Endothelial cell (in vitro differentiated cells): ENCODE measurements at regions not wholly inside any gene's neighbourhood (a gene's known extent, or its start where the extent isn't known, plus 50 kb on each side); places are given as distances from the start of the nearest gene placed in this dataset.

Experiments used
- DNase-seq: peaks from one replicate; pipeline ENCODE4 v3.0.0; 2021; ENCODE audit warnings: low spot score
- H3K27ac Mint-ChIP-seq: one replicate; pipeline ENCODE4 v1.8.0; 2021; ENCODE audit warnings: mixed read lengths, inconsistent platforms; ENCODE audit not compliant: unreplicated experiment
- H3K27me3 Mint-ChIP-seq: one replicate; pipeline ENCODE4 v1.8.0; 2021; ENCODE audit warnings: mild to moderate bottlenecking, moderate library complexity, mixed read lengths, inconsistent platforms; ENCODE audit not compliant: unreplicated experiment
- H3K36me3 Mint-ChIP-seq: one replicate; pipeline ENCODE4 v1.8.0; 2021; ENCODE audit warnings: mild to moderate bottlenecking, low read depth, mixed read lengths, inconsistent platforms; ENCODE audit not compliant: unreplicated experiment
- H3K4me1 Mint-ChIP-seq: one replicate; pipeline ENCODE4 v1.8.0; 2021; ENCODE audit warnings: mild to moderate bottlenecking, mixed read lengths, inconsistent platforms; ENCODE audit not compliant: unreplicated experiment
- H3K4me3 Mint-ChIP-seq: one replicate; pipeline ENCODE4 v1.8.0; 2021; ENCODE audit warnings: mild to moderate bottlenecking, mixed read lengths, inconsistent platforms; ENCODE audit not compliant: unreplicated experiment
- H3K9me3 Mint-ChIP-seq: one replicate; pipeline ENCODE4 v1.8.0; 2021; ENCODE audit warnings: mixed read lengths, inconsistent platforms; ENCODE audit not compliant: unreplicated experiment
- TF ChIP-seq, protein P1 (sequence below): fragments of 200-600 bp; sonication (generic); IDR thresholded peaks from one replicate; pipeline ENCODE4 v1.5.0; 2021; ENCODE audit warnings: antibody characterized with exemption; ENCODE audit not compliant: unreplicated experiment

DNA sequence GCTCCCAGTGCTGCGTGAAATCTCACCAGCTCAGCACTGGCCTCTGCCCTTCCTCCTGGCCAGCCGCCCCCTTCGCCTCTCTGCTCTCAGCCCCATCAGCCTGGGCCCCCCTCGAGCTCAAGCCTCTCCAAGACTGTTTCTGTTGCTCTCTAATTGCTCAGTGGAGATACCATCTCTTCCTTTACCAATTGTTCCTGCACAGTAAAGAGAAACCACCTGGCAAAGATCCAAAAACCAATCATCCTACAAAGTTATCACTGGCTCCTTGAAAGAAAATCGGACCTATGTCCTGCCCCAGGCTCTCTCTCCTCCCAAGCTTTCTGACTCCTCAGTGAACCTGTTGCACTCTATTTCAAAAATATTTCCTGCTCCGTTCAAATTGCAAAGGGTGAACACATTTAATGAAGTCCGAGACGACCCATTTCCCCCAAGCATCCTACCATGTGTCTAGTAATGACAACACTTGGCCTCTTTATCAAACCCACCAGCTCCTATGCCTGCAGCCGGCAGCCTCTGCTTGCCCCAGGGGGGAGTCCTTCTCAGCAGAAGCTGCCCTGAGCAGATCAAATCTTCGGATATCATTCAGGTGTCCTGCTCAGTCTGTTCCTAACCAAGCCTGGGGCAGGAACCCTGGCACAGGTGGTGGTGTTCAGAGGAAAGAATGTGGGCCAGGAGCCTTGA is 53.7 kb upstream of the FAM174B start:
- H3K36me3 Mint-ChIP-seq: no peaks in the 10 kb centered on the region
- TF ChIP-seq, protein P1, sequence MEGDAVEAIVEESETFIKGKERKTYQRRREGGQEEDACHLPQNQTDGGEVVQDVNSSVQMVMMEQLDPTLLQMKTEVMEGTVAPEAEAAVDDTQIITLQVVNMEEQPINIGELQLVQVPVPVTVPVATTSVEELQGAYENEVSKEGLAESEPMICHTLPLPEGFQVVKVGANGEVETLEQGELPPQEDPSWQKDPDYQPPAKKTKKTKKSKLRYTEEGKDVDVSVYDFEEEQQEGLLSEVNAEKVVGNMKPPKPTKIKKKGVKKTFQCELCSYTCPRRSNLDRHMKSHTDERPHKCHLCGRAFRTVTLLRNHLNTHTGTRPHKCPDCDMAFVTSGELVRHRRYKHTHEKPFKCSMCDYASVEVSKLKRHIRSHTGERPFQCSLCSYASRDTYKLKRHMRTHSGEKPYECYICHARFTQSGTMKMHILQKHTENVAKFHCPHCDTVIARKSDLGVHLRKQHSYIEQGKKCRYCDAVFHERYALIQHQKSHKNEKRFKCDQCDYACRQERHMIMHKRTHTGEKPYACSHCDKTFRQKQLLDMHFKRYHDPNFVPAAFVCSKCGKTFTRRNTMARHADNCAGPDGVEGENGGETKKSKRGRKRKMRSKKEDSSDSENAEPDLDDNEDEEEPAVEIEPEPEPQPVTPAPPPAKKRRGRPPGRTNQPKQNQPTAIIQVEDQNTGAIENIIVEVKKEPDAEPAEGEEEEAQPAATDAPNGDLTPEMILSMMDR: no peak
- no peak overlapping the region for H3K27ac Mint-ChIP-seq
- H3K4me3 Mint-ChIP-seq: no peak overlapping the region
- H3K9me3 Mint-ChIP-seq: no peaks in the 10 kb centered on the region
- no peak for DNase-seq
- H3K27me3 Mint-ChIP-seq: peaks cover 7% of the 10 kb centered on the region
- H3K4me1 Mint-ChIP-seq: peaks cover 7% of the 10 kb centered on the region

DNA sequence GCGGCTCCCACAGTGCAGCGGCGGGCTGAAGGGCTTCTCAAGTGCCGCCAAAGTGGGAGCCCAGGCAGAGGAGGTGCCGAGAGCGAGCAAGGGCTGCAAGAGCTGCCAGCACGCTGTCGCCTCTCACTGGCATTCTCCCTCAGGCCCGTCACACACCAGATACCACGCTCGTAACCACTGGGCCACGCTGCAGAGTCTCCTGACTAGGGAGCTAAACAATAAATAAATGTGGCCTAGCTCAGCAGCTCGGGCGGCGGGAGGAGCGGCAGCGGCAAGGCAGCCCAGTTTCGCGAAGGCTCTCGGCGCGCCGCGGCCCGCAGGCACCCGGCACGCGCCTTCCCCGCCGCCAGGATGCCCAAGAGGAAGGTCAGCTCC is 55.9 kb upstream of the FAM174B start:
- no peak overlapping the region for H3K27ac Mint-ChIP-seq
- DNase-seq: no peak
- H3K4me3 Mint-ChIP-seq: no peak overlapping the region
- H3K9me3 Mint-ChIP-seq: no peaks in the 10 kb centered on the region
- TF ChIP-seq, protein P1: no peak
- peaks cover 5% of the 10 kb centered on the region for H3K4me1 Mint-ChIP-seq
- H3K36me3 Mint-ChIP-seq: no peaks in the 10 kb centered on the region
- peaks cover 10% of the 10 kb centered on the region for H3K27me3 Mint-ChIP-seq

DNA sequence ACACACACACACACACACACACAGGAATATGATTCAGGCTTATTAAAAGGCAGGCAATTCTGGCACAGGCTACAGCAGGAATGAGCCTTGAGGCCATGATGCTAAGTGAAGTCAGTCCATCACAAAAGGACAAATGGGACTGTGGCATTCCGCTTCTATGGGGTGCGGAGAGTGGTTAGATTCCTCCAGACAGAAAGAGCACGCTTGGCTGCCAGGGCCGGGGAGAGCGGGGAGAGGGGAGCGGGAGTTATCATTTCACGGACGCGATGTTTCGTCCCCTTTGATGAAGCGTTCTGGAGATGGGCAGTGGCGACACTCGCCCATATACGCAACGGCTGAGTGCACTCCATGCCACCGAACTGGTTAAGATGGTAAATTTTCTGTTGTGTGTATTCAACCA is 58.5 kb upstream of the FAM174B start:
- H3K9me3 Mint-ChIP-seq: no peaks in the 10 kb centered on the region
- peak; percentile 20 for DNase-seq
- no peaks in the 10 kb centered on the region for H3K36me3 Mint-ChIP-seq
- peaks cover 6% of the 10 kb centered on the region for H3K27me3 Mint-ChIP-seq
- TF ChIP-seq, protein P1: no peak
- no peaks in the 10 kb centered on the region for H3K4me1 Mint-ChIP-seq
- H3K4me3 Mint-ChIP-seq: peak overlapping the region; percentile 87
- H3K27ac Mint-ChIP-seq: no peak overlapping the region

DNA sequence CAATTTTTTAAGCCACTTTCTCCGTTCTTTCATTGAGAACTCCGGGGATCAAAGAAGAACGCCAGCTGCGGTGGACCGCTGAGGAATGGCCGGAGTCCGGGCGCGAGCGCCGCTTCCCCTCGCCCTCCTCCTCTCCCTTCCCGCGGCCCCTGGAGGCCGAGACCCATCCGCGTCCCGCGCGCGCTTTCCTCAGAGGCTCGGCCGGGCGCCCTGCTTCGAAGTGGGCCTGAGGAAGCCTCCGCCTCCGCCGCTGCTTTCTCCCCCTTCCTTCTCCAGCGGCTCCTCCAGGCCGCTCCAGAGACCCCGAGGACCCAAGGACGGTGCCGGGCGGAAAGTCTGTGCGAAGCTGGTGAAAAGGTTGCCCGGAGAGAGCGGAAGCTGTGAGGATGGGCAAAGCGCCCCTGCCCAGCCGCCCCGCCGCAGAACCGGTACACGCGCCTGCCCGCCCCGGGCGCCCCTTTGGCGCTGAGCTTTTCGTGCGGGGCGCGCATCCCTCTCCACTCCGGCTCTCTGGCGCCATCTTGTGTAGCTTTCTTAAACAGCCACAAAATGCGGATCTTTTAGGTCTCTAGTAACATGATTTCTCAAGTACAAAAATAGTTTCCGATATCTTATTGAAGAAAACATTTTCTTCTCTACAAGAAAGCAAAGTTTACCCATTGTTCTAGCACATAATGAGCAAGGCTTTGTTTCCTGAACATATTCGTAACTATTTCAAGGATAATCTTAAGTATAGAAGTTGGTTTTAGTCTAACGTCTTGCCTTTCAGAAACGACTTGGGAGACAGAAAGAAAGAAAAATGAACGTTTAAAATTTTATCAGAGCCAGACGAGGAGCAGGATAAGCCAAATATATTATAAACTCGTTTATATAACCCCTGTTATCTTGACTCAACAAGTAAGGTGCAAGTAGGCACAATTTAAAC is 59.2 kb upstream of the FAM174B start:
- H3K4me3 Mint-ChIP-seq: peak overlapping the region; percentile 87
- no peak overlapping the region for H3K27ac Mint-ChIP-seq
- H3K9me3 Mint-ChIP-seq: no peaks in the 10 kb centered on the region
- TF ChIP-seq, protein P1: peak; percentile 94
- peak; percentile 84 for DNase-seq
- H3K4me1 Mint-ChIP-seq: no peaks in the 10 kb centered on the region
- H3K36me3 Mint-ChIP-seq: no peaks in the 10 kb centered on the region
- H3K27me3 Mint-ChIP-seq: peaks cover 4% of the 10 kb centered on the region

DNA sequence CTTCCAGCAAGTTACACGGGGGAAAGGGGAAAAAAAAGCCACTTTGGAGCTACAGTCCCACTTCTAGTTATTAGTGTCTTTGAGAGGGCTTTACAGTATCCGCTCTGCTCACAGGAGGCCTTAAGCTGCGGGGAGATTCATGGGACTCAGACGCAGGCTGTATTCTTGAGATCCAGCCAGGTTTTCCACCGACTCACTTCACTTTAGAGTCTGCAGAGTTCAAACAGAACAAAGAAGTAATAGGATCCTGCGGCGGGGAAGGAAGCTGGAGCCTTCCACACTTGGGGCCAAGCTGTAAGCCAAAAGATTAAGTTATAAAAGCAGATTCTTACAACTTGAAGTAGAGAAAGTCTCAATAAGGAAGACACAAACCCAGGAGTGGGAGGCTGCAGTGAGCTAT is 60.2 kb upstream of the FAM174B start:
- H3K4me3 Mint-ChIP-seq: no peak overlapping the region
- H3K27me3 Mint-ChIP-seq: peaks cover 4% of the 10 kb centered on the region
- no peaks in the 10 kb centered on the region for H3K4me1 Mint-ChIP-seq
- no peaks in the 10 kb centered on the region for H3K9me3 Mint-ChIP-seq
- TF ChIP-seq, protein P1: no peak
- no peak for DNase-seq
- no peaks in the 10 kb centered on the region for H3K36me3 Mint-ChIP-seq
- H3K27ac Mint-ChIP-seq: no peak overlapping the region
